OCI-M2 (cell line): ENCODE measurements at regions not wholly inside any gene's neighbourhood (a gene's known extent, or its start where the extent isn't known, plus 50 kb on each side); places are given as distances from the start of the nearest gene placed in this dataset.

ENCODE experiments used
- DNase-seq: peaks from one replicate; lab custom pipeline; 2025; ENCODE audit not compliant: unreplicated experiment; lab: John Stamatoyannopoulos, UW

GRCh38 chr6:22926790-22927354 is 357.5 kb downstream of the HDGFL1 start:
- no peak for DNase-seq

DNA sequence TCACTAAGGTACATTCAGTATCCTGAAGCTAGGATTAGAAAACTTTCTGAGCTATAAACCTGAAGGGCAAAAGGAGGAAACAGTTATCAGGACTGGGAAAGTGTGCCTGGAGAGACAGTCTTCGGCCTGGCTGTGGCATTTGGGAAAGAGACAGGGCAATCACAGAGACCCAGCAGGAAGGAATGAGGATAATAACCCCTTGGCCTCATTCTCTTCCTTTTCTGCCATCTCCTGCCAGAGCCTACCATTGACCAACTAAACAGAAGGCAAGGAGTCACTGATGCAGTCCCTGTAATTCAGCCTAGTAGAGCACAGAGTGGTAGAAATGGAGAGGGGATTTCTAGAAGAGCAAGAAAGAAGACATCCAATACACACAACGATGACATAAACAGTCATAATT is 359.4 kb downstream of the HDGFL1 start:
- no peak for DNase-seq

GRCh38 chr6:22929311-22929985 is 360.1 kb downstream of the HDGFL1 start:
- DNase-seq, result no peak

- DNase-seq, result no peak
These were observed 371.4 kb downstream of the HDGFL1 start for GRCh38 chr6:22940581-22941290.

DNA sequence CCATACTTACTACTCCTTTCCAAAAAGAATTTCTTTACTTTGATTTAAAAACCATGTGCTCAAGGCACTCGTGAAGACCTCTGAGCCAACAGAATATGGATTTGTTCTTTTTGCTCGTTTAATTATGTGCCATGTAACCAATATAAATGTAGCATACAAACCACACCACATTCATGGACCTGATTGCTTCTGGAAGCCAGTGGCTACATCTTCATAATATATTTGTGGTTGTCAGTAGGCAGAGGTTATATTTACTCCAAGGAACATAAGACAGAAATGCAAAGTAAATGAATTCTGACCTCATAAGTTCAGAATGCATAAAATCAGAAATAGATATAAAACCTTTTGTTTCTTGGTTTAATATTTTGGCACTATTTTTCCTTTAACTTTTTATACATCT is 373.0 kb downstream of the HDGFL1 start:
- no peak for DNase-seq

DNA sequence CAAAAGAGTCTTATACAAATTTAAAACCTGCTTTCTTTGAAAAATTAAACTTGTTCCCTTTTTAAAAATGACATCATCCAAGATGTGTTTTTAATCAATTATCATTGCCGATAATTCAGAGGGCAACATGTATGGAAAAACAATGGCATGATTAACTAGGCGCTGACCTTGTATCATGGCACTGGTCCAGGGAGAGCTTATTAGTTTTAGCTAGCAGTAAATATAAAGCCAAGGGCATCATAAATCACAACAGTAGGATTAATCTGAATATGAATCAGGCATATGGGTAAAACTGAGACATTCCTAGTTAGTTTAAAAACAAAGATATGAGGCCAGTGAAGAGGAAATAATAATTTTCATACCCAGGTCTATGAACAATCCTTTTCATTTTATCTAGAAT is 374.0 kb downstream of the HDGFL1 start:
- DNase-seq, result no peak

GRCh38 chr6:22949967-22950366 is 380.6 kb downstream of the HDGFL1 start:
- no peak for DNase-seq

- DNase-seq, result no peak
These were observed 382.7 kb downstream of the HDGFL1 start for GRCh38 chr6:22952097-22952496.

- no peak for DNase-seq
These were observed 385.5 kb downstream of the HDGFL1 start for GRCh38 chr6:22954749-22955385.

DNA sequence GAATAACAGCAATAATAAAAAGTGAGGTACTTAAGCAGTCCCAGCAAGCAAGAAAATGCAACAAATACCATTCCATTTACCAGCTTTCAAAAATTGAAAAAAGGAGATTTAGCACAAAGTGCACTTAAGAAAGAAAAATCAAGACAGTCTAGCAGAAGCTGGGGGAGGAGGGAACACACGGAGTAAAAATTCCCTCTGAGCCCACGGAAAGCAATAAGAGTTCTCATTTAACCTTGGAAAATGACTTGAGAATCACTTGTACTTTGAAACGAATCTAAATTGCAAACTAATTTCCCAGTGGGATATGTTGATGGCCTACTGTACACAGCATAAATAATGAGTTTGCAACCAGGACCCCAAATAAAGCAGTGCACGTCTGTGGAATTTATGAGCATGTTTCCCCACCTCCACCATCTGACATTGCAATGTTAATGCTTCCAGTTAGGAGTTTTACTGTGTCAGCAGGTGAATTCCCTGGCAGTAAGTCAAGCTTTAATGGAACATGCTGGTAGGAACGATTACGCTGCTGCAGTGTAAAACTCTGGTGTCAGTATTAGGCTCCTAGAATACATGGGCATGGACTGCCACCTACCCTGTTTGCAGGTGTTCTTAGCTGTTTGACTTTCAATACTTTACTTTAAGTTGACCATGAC is 386.8 kb downstream of the HDGFL1 start:
- DNase-seq, result no peak

DNA sequence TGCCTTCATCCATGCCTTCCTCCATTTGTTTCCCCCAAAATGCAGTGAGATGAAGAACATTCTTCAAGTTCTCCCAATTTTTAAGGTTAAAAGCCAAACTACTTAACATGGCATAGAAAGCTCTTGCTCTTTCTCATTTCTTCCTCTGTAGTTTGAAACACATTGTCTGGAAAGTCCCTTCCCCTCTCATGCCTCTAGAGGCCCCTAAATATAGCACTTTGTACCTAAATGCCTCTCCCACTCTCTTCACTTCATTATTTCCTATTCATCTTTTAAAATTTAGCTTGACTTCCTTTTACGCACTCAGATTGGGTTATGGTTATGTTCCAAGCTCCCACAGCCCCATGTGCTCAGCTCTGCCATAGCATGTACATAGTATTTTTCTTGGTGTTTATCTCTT is 389.3 kb downstream of the HDGFL1 start:
- no peak for DNase-seq

DNA sequence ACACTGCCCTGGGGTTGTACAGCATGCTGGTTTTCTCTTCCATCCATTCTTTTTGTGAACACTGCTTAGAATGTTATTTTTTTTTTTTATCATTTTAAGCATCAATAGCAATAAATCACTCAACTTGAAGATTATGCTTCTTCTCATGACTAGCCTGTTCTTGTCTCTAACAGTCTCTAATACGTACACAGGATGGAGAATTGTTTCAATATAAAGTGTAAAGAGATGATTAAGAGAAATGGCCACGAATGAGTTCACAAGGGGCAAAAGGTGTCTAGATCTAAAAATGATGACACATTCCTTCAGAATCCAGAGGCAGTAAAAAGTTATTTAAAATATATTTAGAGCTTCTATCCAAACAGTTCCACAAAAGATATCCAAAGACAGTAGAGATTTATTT is 390.2 kb downstream of the HDGFL1 start:
- DNase-seq, result no peak

GRCh38 chr6:22964334-22964733 is 395.0 kb downstream of the HDGFL1 start:
- DNase-seq, result no peak

GRCh38 chr6:22965889-22966288 is 396.5 kb downstream of the HDGFL1 start:
- no peak for DNase-seq

- DNase-seq, result no peak
These were observed 397.5 kb downstream of the HDGFL1 start for GRCh38 chr6:22966691-22967422.

DNA sequence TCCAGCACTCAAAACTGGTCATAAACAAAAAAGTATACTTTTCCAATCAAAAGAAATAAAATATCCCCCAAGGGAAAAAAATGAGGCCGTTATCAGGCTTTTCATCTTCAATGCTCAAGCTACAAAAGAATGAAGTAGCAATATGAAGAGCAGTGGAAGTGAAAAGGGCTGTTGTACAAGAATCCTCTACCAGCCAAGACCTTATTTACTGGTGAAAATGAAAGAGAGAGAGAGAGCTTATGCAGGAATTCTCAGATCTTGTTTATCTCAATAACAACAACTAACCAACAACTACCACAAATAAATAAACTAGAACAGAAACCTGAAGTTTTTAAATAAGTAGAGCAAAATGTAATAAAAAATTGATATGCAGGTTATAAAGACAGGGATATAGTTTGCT is 400.6 kb downstream of the HDGFL1 start:
- no peak for DNase-seq

DNA sequence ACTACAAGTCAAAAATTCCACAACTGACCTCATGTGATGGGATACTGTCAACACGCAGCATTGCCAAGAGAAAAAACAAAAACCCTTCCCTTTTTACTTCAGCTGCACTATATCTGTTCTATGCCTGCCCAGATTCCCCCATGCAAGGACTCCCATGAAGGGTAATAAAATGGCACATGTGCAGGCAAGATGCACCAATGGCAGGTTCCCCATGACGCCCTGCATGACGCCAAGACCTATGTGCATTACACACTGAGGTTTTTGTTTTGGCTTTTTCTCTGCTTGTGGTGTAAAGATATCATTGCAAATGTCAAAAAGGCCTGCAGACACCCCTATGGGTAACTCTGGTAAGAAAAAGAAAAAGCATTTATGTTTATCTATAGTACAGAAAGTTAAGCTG is 403.4 kb downstream of the HDGFL1 start:
- DNase-seq, result no peak

DNA sequence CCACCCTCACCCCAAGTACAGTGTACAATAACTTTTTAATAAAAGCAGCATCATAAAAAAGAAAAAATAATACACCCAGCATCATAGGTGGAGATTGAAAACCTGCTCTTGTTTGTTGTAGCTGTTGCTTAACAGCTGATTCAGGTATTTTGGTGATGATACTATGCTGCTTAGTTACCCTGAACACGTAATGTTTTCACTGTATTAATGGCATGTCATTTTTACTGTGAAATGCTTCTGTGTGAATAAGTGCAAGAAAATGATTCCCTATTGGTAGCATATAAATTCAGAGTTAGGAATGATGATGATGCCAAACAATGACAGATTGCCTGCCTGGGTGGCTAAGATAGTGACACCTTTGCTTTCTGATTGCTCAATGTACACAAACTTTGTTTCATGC is 405.7 kb downstream of the HDGFL1 start:
- no peak for DNase-seq

DNA sequence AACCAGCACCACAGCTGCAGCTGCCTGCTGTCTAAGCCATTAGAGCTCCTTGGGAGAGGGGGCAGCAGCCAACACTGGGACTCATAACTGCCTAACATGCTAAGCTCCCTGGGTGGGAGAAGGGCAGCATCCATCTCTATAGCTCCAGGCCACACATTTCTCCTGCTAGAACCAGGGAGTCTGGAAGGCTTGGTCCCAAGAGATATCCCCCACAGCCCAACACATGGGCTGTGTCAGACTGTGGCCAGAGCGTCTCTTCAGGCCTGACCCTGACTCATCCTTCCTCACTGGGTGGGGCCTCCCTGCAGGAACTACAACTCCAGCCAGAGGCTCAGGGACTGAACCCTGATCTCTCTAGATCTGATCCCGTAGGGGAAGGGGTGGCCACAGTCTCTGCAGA is 411.1 kb downstream of the HDGFL1 start:
- DNase-seq, result no peak

DNA sequence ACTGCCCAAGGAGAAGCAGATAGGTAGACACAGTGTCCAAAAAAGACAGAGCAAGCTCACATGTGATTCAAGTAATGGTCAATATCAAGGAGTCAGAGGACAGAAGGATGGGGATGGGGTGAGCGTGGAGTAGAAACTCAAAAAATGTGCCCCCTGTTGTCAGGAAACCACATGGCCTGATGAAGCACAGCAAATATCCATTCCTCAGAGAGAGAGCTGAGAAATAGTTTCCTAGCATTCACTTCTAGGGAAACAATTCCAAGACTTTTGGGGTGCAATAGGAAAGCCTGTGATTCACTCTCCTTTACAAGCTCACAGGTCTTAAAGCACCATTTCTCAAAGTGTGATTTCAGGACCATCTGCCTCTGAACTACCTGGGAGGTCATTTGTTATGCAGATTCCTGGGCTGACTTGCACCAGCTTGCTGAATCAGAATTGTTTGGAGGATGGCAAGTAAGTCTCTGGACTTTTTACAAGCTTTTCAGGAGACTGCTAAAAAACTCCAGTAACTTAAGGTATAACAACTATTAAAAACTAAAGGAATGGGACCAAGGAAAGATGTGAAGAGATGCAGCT is 432.8 kb downstream of the HDGFL1 start:
- no peak for DNase-seq
